GM21526 (cell line): ENCODE measurements at regions not wholly inside any gene's neighbourhood (a gene's known extent, or its start where the extent isn't known, plus 50 kb on each side); places are given as distances from the start of the nearest gene placed in this dataset.
"Not testable (repeated sequence)": the region's sequence is repeated elsewhere in the genome, so short reads cannot be mapped to it uniquely, and the experiment has no call there.

ENCODE experiments used
- ATAC-seq: cut with Tn5 transposase; IDR thresholded peaks from one replicate; pipeline ENCODE4 v1.9.1; 2021; ENCODE audit warnings: moderate library complexity; ENCODE audit not compliant: unreplicated experiment, low FRiP score

GRCh38 chr5:114118511-114118910, 243.4 kb upstream of the KCNN2 start:
- no peak for ATAC-seq

DNA sequence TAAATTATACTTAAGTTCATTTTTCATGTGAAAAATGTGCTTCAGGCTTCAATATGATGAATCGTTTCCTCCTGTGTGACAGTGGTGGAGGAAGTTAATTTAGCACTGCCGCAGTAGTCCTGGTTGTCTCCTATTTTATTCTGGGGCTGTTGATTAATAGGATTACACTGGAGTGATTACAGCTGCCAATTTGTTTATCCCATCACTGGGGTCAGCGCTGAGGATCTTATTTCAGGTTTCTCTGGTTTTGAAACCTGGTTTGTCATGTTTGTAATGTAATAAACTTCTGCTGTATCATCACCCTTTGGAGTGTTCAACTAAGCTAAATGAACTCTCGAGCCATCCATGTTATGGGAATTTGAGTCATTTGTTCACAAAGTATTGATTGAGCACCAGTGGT, 241.7 kb upstream of the KCNN2 start:
- ATAC-seq: no peak

DNA sequence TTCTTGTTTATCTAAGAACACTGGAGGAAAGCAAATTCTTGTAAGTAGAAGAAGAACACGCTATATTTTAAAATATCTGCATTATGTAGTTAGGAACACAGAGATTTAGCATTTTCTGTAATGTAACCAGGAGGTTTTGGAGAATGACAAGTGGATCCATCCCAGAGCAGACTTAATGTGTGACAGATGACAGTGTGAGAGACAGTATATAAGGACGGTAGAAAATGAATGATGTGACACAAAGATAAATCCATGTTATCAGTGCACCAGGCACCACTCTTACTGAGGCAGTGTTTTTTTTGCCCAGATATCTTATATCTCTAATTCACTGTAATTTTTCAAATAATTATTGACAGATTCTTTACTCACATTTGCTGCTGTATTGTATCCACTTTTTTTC, 239.0 kb upstream of the KCNN2 start:
- no peak for ATAC-seq

GRCh38 chr5:114123654-114124053, 238.2 kb upstream of the KCNN2 start:
- no peak for ATAC-seq

DNA sequence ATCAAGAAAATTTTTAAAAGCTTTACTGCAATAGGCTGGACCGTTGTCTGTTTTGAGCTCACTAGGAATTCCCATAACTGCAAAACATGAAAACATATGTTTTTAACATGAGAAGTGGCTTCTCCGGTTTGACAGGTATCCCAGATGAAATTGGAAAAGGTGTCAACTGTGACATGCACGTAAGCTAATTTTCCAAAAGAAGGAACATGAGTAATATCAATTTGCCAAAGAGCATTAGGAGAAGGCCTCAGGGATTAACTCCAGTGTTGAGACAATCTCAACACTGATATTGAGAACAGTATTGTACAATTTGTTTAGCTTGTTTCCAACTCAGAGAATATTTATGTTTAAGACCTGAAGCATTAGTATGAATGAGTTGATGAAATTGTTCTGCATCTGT, 215.5 kb upstream of the KCNN2 start:
- ATAC-seq: no peak

GRCh38 chr5:114148253-114148652, 213.6 kb upstream of the KCNN2 start:
- no peak for ATAC-seq

DNA sequence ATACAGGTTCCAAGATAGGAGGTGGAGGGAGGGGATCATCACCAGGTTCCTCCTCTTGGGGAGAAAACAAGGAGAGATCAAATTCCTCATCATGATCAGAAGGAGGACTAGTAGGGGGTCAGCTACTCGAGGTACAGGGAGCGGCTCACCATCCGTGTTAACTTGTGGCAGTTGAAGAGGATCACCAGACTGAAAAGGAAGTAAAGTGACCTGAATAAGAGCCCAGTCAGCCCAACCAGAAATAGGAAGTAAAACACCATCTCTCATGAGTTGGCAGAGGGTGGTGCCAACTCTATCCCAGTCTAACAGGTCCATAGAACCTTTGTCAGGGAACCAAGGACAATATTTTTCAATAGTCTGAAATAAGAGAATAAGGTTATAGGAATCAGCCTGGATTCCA, 213.1 kb upstream of the KCNN2 start:
- not testable (repeated sequence) for ATAC-seq

- ATAC-seq: no peak
Measured at GRCh38 chr5:114152656-114153360, 209.1 kb upstream of the KCNN2 start.

DNA sequence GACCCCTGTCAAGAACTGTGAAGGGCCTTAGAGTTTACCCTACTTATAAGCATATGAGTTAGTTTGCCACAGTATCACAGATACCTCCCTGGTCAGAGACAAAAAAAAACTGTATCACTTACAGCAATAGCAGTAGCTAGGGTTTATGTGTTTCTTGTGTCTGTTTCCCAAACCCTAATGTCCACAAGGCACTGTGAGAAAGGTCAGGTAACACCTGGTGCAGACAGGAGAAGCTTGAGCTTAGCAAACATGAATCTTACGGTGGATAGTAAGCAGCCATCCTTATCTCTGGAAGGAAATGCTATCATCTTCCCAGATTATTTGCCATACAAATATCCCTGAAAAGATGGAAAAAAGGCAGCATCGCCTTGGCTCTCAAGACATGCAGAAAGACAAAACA, 208.5 kb upstream of the KCNN2 start:
- no peak for ATAC-seq

- ATAC-seq: no peak
Measured at GRCh38 chr5:114153833-114154232, 208.0 kb upstream of the KCNN2 start.

DNA sequence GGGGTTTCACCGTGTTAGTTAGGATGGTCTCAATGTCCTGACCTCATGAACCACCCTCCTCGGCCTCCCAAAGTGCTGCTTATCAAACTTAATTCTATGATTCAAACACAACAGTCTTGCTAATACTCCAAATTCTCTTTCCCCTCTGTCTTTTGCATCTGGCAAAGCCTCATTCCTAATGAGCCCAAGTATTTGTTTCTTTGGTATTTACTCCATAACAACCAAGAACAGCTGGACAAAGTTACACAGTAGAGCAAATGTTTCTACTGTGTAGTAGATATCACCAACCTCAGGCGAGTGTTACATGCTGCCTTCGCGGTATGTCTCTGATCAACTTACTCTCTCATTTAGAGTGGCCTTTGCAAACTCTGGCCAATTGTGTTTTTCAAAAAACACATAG, 195.8 kb upstream of the KCNN2 start:
- ATAC-seq: no peak

- no peak for ATAC-seq
Measured at GRCh38 chr5:114174131-114174530, 187.7 kb upstream of the KCNN2 start.

- no peak for ATAC-seq
Measured at GRCh38 chr5:114174837-114175236, 187.0 kb upstream of the KCNN2 start.

DNA sequence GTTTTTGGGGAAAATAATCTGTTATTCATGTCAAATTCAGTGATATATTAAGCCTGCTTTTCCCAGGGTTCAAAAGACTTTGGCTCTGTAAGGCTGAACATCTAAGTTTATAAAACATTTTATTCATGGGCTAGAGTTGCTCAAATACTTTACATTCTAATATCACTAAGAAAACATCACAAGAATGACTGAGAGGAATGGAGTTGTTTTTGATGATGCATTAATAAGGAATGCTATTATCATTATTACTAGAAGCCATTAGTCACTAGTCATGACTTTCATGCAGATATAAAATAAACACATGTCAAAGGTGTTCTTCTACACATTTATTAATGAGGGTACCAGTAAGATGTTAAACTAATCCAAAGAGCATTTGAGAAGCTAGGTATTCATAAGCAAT, 185.5 kb upstream of the KCNN2 start:
- no peak for ATAC-seq

DNA sequence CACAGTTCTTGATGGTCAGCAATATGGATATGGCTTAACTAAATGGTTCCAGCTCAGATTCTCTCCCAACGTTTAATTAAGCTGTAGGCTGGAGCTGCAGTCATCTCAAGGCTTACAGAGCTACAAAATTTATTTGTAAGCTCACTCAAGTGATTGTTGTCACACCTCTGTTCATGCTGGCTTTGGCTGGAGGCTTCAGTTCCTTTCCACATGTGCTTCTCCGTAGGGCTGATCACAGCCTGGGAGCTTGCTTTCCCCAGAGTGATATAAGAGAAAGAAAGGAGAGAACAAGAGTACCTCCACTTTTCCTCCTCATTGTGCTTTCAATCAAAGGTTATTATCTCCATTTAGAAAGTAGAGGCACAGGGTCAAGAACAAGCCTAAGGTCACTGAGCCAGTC, 182.7 kb upstream of the KCNN2 start:
- no peak for ATAC-seq

GRCh38 chr5:114184006-114184405, 177.9 kb upstream of the KCNN2 start:
- no peak for ATAC-seq

GRCh38 chr5:114185274-114185673, 176.6 kb upstream of the KCNN2 start:
- no peak for ATAC-seq

DNA sequence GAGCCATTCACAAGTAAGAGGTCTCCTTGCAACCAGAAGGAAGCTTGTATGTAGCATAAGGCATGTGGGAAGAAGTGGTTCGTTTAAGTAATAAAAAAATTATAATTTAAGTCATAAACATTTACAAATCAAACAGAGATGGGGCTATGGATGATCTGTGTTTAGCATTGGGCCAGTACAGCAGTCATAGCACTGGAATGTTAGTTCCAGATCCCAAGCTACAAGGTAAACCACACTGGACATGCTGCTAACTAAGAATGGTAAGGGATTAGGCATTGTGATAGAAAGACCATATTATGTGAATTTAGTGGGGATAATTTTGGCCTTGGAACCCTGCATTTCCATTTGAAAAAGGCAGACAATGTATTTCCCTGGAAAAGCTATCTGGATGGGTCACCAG, 170.4 kb upstream of the KCNN2 start:
- ATAC-seq: no peak

DNA sequence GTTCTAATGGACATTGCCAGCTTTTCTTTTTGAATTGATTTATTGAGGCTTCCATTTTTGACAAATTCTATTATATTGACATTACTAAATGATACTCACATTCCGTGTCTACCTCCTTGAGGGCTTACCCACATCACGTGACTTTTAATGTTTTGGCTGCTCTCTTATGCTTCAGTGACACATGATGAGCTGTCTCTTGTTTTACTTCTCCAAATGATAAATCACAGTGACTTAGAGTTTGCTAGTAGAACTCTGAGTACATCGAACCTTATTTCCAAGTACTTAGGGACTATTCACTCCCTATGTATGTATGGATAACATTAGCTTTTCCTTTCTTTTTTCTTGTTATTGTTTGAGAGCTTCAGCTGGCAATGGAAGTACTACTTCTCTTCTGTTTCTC, 169.8 kb upstream of the KCNN2 start:
- ATAC-seq: no peak

DNA sequence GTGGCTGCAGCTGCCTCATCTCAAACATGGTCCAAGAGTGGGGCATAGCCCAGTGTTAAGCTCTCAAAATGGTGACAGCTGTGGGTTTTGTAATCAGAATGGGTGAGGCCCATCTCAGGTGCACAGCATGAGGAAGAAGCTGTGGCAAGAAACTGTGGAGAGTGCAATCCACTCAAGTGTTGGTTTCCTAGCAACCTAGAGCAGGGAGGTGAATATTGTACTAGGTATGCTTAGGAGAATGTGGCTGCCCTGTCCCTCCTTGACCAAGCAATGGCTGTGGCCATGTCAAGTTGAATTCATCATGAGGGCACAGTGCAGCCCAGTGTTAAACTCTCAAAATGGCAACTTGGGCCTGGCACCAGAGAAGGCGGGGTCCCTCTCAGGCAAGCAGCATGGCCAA, 160.5 kb upstream of the KCNN2 start:
- ATAC-seq: no peak

DNA sequence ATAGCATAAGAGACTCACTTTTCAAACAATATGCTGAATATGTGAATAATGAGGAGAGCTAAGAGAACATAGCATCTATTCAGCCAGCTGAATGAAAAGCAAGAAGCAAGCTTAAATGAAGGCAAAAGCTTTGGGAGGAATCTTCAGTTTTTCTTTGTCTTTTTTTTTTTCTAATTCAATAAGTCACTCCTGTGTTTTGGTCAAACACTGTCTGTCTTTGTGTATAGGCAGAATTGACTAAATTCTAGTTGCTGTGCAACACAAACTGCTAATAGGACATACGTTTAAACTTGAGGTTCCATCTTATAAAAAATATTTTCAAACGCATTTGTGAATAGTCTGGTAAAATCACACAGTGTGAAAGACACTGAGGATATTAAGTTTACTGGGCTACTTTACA, 156.9 kb upstream of the KCNN2 start:
- no peak for ATAC-seq

DNA sequence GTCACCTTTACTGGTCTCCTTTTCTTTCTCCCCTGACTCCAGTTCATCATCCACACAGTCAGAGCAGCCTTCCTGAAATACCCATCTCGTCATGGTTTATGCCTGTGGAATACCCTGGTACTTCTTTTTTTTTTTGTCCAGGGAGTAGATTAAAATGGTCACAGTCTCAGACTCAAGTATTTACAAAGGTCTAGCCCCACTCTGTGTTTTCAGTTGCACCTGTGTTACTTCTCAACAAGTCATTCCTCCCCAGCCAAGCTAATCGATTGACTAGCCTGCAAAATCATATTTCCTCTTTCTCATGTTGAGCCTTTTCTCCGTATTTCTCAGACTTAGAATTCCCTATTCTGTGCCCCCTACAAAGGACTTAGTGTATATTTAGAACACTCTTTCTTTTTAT, 155.2 kb upstream of the KCNN2 start:
- ATAC-seq: no peak

DNA sequence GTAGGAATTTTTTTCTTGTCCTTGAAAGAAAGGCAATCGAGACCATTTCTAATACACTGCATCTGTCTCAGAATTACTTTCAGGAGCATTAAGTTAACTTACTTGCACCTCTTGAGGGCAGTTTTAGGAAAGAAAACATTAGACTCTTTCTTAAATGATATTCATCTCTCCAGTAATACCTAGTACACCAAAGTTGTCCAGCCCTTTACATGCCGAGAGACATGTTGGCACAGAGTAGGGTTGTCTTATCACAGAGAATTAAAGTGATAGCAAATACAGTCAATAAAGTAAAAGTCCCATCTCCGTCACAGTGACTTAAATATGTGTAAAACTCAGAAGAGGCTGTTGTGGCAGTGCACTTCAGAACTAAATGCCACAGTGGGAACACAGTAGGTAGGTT, 154.3 kb upstream of the KCNN2 start:
- ATAC-seq: no peak
